ENCODE measurements at regions not wholly inside any gene's neighbourhood (a gene's known extent, or its start where the extent isn't known, plus 50 kb on each side); places are given as distances from the start of the nearest gene placed in this dataset.

- TF ChIP-seq CTCF (IDR thresholded peaks at IDR 0.05; ENCODE audit: borderline replicate concordance, insufficient read depth, low read depth, low read length) = no peak
- H3K4me3 ChIP-seq (ENCODE audit: low read depth, low read length) = no peak overlapping the region
Observed at GRCh38 chr18:29057703-29058102, 880.8 kb upstream of the CDH2 start.

GRCh38 chr18:29056800-29057199, 879.9 kb upstream of the CDH2 start:
- H3K4me3 ChIP-seq (ENCODE audit: low read depth, low read length) = no peak overlapping the region
- TF ChIP-seq CTCF (IDR thresholded peaks at IDR 0.05; ENCODE audit: borderline replicate concordance, insufficient read depth, low read depth, low read length) = no peak

- H3K4me3 ChIP-seq (ENCODE audit: low read depth, low read length) = no peak overlapping the region
- no peak for TF ChIP-seq CTCF (IDR thresholded peaks at IDR 0.05; ENCODE audit: borderline replicate concordance, insufficient read depth, low read depth, low read length)
Observed at GRCh38 chr18:29041976-29042375, 865.0 kb upstream of the CDH2 start.

GRCh38 chr18:29034113-29034856, 857.4 kb upstream of the CDH2 start:
- no peak overlapping the region for H3K4me3 ChIP-seq (ENCODE audit: low read depth, low read length)
- no peak for TF ChIP-seq CTCF (IDR thresholded peaks at IDR 0.05; ENCODE audit: borderline replicate concordance, insufficient read depth, low read depth, low read length)

GRCh38 chr18:29028560-29028959, 851.6 kb upstream of the CDH2 start:
- no peak for TF ChIP-seq CTCF (IDR thresholded peaks at IDR 0.05; ENCODE audit: borderline replicate concordance, insufficient read depth, low read depth, low read length)
- no peak overlapping the region for H3K4me3 ChIP-seq (ENCODE audit: low read depth, low read length)

- no peak overlapping the region for H3K4me3 ChIP-seq (ENCODE audit: low read depth, low read length)
- TF ChIP-seq CTCF (IDR thresholded peaks at IDR 0.05; ENCODE audit: borderline replicate concordance, insufficient read depth, low read depth, low read length) = no peak
Observed at GRCh38 chr18:29018976-29019375, 842.0 kb upstream of the CDH2 start.

GRCh38 chr18:29012883-29013465, 836.0 kb upstream of the CDH2 start:
- no peak for TF ChIP-seq CTCF (IDR thresholded peaks at IDR 0.05; ENCODE audit: borderline replicate concordance, insufficient read depth, low read depth, low read length)
- no peak overlapping the region for H3K4me3 ChIP-seq (ENCODE audit: low read depth, low read length)

All from GM12875 (cell line).